Activated CD4-positive, alpha-beta T cell treated with anti-CD3 and anti-CD28 coated beads, Interleukin-2, amount 50 U/mL, for 48 hours (primary cell): ENCODE measurements at regions not wholly inside any gene's neighbourhood (a gene's known extent, or its start where the extent isn't known, plus 50 kb on each side); places are given as distances from the start of the nearest gene placed in this dataset.

Experiments used
- DNase-seq, 2 experiments: peaks; one replicate each; pipeline ENCODE4 v3.0.0-alpha.2; 2020

GRCh38 chr2:105592288-105592687, 152.4 kb upstream of the NCK2 start:
- no peak for DNase-seq

DNA sequence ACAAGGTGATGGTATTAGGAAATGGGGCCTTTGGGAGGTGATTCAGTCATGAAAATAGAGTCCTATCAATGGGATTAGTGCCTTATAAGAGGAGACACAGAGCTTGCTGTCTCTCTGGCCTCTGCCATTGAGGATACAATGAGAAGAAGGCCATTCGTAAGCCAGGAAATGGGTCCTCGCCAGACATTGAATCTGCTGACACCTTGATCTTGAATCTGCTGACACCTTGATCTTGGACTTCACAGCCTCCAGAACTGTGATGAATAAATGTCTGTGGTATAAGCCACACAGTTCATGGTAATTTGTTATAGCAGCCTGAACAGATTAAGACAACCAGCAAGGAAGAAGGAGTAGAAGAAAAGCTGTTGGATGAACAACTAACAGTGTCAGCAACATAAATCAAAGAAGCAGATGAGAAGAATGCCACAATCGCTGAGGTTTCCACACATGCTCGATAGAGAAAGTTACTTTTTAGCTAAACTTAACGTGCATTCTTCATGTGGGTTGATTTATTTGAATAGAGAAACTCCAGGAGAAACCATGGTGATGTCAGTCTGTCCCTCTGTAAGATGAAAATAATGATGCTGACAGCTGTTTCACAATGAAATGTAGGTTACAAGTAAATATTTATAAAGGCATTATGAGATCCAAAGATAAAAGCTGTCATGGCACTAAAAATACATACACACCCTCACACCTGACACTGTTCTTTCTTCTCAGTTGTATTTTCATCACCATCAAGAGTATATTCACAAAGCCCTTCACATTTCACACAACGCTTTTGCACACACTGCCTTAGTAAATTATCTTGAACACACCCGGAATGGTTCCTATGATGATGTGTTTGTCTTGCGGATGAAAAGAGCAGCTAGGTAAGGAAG, 153.7 kb upstream of the NCK2 start:
- DNase-seq = no peak

- no peak for DNase-seq
These were observed 156.1 kb upstream of the NCK2 start for GRCh38 chr2:105588581-105588980.

GRCh38 chr2:105587637-105588036, 157.1 kb upstream of the NCK2 start:
- DNase-seq = no peak

GRCh38 chr2:105584435-105585010, 160.2 kb upstream of the NCK2 start:
- DNase-seq = no peak

DNA sequence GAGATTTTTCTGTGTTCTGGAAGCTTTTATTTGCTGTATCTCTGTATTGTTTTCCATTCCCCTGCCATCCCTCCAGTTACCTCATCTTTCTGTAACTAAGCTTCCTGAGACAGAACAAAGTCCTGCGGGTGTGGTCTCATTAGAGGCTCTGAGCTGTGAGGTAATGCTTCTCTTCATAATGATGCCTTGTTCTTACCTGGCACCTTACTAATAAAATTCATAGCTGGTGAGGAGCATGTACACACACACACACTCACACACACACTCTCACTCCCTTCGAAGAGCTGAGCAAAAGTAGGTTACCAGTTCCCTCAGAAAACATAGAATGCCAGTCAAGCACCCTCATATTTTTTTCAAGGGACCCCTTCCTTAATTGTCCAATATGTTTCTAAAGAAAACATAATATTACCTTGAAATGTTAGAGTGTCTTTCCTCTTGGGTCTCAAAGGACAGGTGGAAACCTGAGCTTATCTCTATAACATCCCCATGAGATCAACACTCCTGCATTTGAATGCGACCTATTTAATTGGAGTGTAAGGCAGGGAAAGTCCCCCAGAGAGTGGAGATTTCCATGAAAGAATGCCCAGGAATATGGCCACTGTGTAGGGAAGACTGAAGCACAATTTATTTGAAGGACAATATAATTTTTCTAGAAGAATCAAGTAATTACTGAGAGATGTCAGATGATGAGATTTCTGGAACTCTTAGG, 161.6 kb upstream of the NCK2 start:
- DNase-seq = no peak

- DNase-seq = no peak
These were observed 163.2 kb upstream of the NCK2 start for GRCh38 chr2:105581555-105581944.

DNA sequence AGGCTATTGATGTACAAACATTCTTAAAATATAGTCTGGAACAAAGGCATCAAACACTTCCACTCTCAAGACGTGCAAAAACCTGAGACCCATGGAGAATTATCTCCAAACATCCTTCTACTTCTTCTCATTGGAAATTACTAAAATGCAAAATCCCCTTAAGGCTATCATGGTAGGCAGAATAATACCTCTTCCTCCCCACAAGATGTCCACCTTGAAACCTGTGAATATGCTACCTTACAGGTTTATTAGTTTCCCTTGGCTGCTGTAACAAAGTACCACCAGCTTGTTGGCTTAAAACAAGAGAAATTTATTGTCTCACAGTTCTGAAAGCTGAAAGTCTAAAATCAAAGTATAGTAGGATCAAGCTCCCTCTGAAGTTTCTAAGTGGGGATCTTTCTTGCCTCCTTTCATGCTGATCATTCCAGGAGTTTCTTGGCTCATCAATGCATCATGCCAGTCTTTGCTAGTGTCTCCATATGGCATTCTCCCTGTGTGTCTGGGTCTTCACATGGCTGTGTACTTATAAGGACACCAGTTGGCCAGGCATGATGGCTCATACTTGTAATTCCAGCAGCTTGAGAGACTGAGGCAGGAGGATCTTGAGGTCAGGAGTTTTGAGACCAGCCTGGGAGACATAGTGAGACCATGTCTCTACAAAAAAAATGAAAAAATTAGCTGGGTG, 163.7 kb upstream of the NCK2 start:
- no peak for DNase-seq

DNA sequence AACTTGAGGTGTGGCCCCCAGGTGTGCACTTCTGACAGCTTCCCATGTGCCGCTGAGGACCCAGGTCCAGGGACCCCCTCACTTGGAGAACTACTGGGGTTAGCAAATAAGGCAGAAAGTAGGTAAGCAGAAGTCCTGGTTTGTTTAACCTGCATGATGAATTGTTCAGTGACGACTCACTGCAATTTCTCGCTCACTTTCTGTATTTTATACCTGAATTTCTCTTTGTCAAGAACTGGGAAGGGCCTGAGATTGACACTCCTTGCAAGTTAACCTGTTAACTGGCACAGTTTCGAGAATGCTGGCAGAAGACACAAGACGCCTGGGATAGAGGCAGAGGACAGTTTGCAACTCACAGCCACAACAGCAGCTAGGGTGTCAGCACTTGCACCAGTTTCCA, 164.5 kb upstream of the NCK2 start:
- no peak for DNase-seq

GRCh38 chr2:105578166-105578565, 166.5 kb upstream of the NCK2 start:
- no peak for DNase-seq

DNA sequence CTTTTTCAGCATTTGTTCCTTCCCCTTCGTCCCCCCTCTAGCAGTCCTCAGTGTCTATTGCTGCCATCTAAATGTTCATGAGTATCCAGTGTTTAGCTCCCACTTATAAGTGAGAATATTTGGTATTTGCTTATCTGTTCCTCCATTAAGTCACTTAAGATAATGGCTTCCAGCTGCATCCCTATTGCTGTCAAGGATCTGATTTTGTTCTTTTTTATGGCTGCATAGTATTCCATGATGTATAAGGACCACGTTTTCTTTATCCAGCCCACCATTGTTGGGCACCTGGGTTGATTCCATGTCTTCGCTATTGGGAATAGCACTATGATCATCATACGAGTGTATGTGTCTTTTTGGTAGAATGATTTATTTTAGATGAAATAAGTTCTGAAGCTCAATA, 166.9 kb upstream of the NCK2 start:
- DNase-seq = no peak

- DNase-seq = no peak
These were observed 168.1 kb upstream of the NCK2 start for GRCh38 chr2:105576440-105577241.

- no peak for DNase-seq
These were observed 168.7 kb upstream of the NCK2 start for GRCh38 chr2:105576050-105576439.

- no peak for DNase-seq
These were observed 169.2 kb upstream of the NCK2 start for GRCh38 chr2:105575499-105576025.

GRCh38 chr2:105574796-105575344, 169.8 kb upstream of the NCK2 start:
- DNase-seq = no peak

DNA sequence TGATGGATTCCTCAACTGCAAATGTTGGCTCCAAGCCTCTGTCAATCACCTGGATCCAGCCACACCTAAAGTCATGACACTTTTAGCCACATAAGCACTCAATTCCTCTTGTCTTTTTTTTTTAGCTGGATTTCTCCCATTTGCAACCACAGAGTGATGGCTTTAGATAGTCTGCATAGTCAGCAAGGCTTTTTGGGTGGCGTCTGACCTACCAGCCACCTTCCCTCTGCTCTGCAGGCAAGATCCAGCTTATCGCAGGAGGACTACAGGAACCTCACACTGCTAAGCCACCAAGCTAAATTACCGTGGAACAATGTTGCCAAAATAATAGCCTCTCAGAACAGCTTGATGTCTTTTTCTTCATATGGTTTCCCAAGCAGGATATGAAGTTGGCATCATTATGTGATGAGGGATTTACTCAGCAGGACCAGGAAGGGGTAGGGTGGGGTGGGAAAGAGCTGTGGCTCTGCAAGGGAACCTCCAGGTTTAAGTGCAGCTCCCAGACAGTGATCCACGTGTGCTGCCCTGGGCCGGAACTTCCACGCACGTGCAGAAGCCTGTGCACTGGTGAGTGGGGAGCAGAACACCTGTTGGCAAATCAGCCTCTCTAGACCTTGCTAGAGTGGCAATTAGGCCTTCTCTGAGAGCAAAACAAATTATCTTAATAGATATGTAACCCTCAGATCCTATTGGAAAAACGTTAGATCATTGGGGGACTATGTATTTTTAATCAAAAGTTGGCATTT, 170.6 kb upstream of the NCK2 start:
- DNase-seq = no peak

- DNase-seq = no peak
These were observed 171.2 kb upstream of the NCK2 start for GRCh38 chr2:105573490-105573889.

GRCh38 chr2:105571445-105571987, 172.7 kb upstream of the FHL2 start:
- no peak for DNase-seq

- no peak for DNase-seq
These were observed 171.9 kb upstream of the FHL2 start for GRCh38 chr2:105570757-105571156.

- no peak for DNase-seq
These were observed 171.5 kb upstream of the FHL2 start for GRCh38 chr2:105570326-105570725.

GRCh38 chr2:105569606-105570005, 170.8 kb upstream of the FHL2 start:
- DNase-seq = no peak
